ENCODE measurements at regions not wholly inside any gene's neighbourhood (a gene's known extent, or its start where the extent isn't known, plus 50 kb on each side); places are given as distances from the start of the nearest gene placed in this dataset.

- TF ChIP-seq ZNF768 (tag by site-specific recombination; IDR thresholded peaks at IDR 0.05) (no peak), ZNF354C (tag by site-specific recombination; IDR thresholded peaks at IDR 0.05; ENCODE audit: borderline replicate concordance, low read depth) (no peak), ZNF585B (tag by site-specific recombination; IDR thresholded peaks at IDR 0.05) (no peak), MZF1 (tag by site-specific recombination; IDR thresholded peaks at IDR 0.05; ENCODE audit: borderline replicate concordance) (no peak), PRDM10 (tag by site-specific recombination; IDR thresholded peaks at IDR 0.05) (no peak)
Observed at GRCh38 chr3:95468331-95468730, 1346.1 kb upstream of the EPHA6 start (continued).

GRCh38 chr3:95474338-95474737 is 1340.1 kb upstream of the EPHA6 start:
- Histone ChIP-seq H3K36me3 (ENCODE audit: control insufficient read depth in 2 of 2, insufficient read depth in 1 of 2, low read length in 2 of 2) (no peaks in the 10 kb centered on the region), H3K4me1 (ENCODE audit: control insufficient read depth, insufficient read depth, low read length) (no peaks in the 10 kb centered on the region), H3K27ac (ENCODE audit: extremely low read depth, low read depth, low read length) (no peak overlapping the region), H3K4me3 (ENCODE audit: low read depth, low read length) (no peak overlapping the region), H3K9me3 (ENCODE audit: control insufficient read depth, insufficient read depth, low read depth, low read length) (no peaks in the 10 kb centered on the region)
- TF ChIP-seq ZNF670 (tag by site-specific recombination; IDR thresholded peaks at IDR 0.05; ENCODE audit: low read depth) (no peak), ZNF792 (tag by site-specific recombination; IDR thresholded peaks at IDR 0.05) (no peak), ZNF530 (tag by site-specific recombination; IDR thresholded peaks at IDR 0.05; ENCODE audit: low read depth) (no peak), ZNF10 (tag by site-specific recombination; IDR thresholded peaks at IDR 0.05) (no peak), ZBTB17 (tag by site-specific recombination; IDR thresholded peaks at IDR 0.05) (no peak), ZNF76 (tag by site-specific recombination; IDR thresholded peaks at IDR 0.05; ENCODE audit: borderline replicate concordance, low read depth) (no peak), REPIN1 (tag by site-specific recombination; IDR thresholded peaks at IDR 0.05; ENCODE audit: low read depth) (no peak), ZNF544 (tag by site-specific recombination; IDR thresholded peaks at IDR 0.05) (no peak), ZNF707 (tag by site-specific recombination; IDR thresholded peaks at IDR 0.05) (no peak), SP3 (tag by site-specific recombination; IDR thresholded peaks at IDR 0.05) (no peak), KLF16 (tag by site-specific recombination; IDR thresholded peaks at IDR 0.05) (no peak), OSR2 (tag by site-specific recombination; IDR thresholded peaks at IDR 0.05) (no peak), ATF2 (tag by site-specific recombination; IDR thresholded peaks at IDR 0.05; ENCODE audit: low read depth) (no peak), HOXD13 (CRISPR knock-in tag; IDR thresholded peaks at IDR 0.05; ENCODE audit: borderline replicate concordance) (no peak), YY1 (tag by site-specific recombination; IDR thresholded peaks at IDR 0.05) (no peak), ZFHX2 (tag by site-specific recombination; conservative IDR thresholded peaks at IDR 0.05) (no peak), IKZF3 (tag by site-specific recombination; IDR thresholded peaks at IDR 0.05) (no peak)
- TF ChIP-seq, protein P1, sequence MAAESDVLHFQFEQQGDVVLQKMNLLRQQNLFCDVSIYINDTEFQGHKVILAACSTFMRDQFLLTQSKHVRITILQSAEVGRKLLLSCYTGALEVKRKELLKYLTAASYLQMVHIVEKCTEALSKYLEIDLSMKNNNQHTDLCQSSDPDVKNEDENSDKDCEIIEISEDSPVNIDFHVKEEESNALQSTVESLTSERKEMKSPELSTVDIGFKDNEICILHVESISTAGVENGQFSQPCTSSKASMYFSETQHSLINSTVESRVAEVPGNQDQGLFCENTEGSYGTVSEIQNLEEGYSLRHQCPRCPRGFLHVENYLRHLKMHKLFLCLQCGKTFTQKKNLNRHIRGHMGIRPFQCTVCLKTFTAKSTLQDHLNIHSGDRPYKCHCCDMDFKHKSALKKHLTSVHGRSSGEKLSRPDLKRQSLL (tag by site-specific recombination; IDR thresholded peaks at IDR 0.05), result no peak
- POLR2A ChIA-PET, result interaction anchor here (0.7 kb wide), 1 partner anchor 12 kb away, joined by 3 read pairs; no protein-coding TSS in a partner anchor
- CTCF ChIA-PET, result no interaction called here

All from HEK293 (cell line).